Heart right ventricle (tissue), 16 donors: ENCODE measurements at regions not wholly inside any gene's neighbourhood (a gene's known extent, or its start where the extent isn't known, plus 50 kb on each side); places are given as distances from the start of the nearest gene placed in this dataset.

ENCODE experiments used
- ATAC-seq, 8 donors: fragments of 200-7000 bp; cut with Tn5 transposase; one replicate each; pipeline ENCODE4 v1.9.1; 2020; ENCODE audit warnings: mild to moderate bottlenecking in 8 of 8, moderate library complexity in 8 of 8, moderate number of reproducible peaks in 1 of 8
- DNase-seq, 2 donors: peaks; one replicate each; pipeline ENCODE4 v3.0.0-alpha.2; 2020
- H3K27ac ChIP-seq, 10 donors: fragments of 200-600 bp; sonication (generic) in 2 of 10; one replicate each; pipeline versions ENCODE4 v1.5.0 to v1.8.0; 2020 to 2022; ENCODE audit warnings: mild to moderate bottlenecking in 3 of 10
- H3K27me3 ChIP-seq, 7 donors: fragments of 200-600 bp; one replicate each; pipeline ENCODE4 v1.8.0; 2021 to 2022; ENCODE audit warnings: mild to moderate bottlenecking in 2 of 7
- H3K36me3 ChIP-seq, 9 donors: fragments of 200-600 bp; sonication (generic) in 1 of 9; one replicate each; pipeline versions ENCODE4 v1.5.0 to v1.8.0; 2020 to 2022; ENCODE audit warnings: mild to moderate bottlenecking in 2 of 9
- H3K4me1 ChIP-seq, 9 donors: fragments of 200-600 bp; sonication (generic) in 1 of 9; one replicate each; pipeline versions ENCODE4 v1.5.0 to v1.8.0; 2020 to 2022; ENCODE audit warnings: mild to moderate bottlenecking in 4 of 9
- H3K4me3 ChIP-seq, 10 donors: fragments of 200-600 bp; sonication (generic) in 2 of 10; one replicate each; pipeline versions ENCODE4 v1.5.0 to v1.8.0; 2020 to 2022; ENCODE audit warnings: mild to moderate bottlenecking in 7 of 10, moderate library complexity in 2 of 10
- H3K9me3 ChIP-seq, 11 donors: fragments of 200-600 bp in 10 of 11; sonication (generic) in 2 of 11; one replicate each; pipeline versions ENCODE4 v1.5.0 to v1.8.0; 2013 to 2022; ENCODE audit warnings: mild to moderate bottlenecking in 2 of 11, control low read depth in 1 of 11, moderate library complexity in 1 of 11
- WGBS, 2 donors: extraction: QIAGEN DNeasy Blood & Tissue Kit; methylation state at CpG; one replicate each; pipeline ENCODE4 v1.1.7; 2013; ENCODE audit warnings: inconsistent platforms in 1 of 2; 5-methylcytosine and 5-hydroxymethylcytosine counted together
- intact Hi-C, 10 donors: fragments of 100-400 bp; cut with DNase I; formaldehyde crosslinking; loops; one replicate each; pipeline versions ENCODE4 v1.11.1 to v1.14.2; 2022
- TF ChIP-seq, protein P1 (sequence below), 9 donors: fragments of 200-600 bp; sonication (generic) in 2 of 9; IDR thresholded peaks; one replicate each; pipeline versions ENCODE4 v1.5.0 to v1.8.0; 2021 to 2022; ENCODE audit warnings: antibody characterized with exemption in 9 of 9, mild to moderate bottlenecking in 5 of 9, moderate library complexity in 1 of 9
- donor health status: Arrhythmogenic right ventricular cardiomyopathy.
- donor health status: ischemic (EF 13 %, LVEDD 7.1; RV severe dilation, severe dysfunction).
- donor health status: healthy with polysubstance abuse.
- donor health status: DM: no; HTN: yes; CAD: no.
- donor health status: DM: no; HTN: no; CAD: no.
- donor health status: ischemic (EF 25% LVEDD 6.9; RV normal size, moderate dysfunction).
- donor health status: ischemic (EF 25% LVEDD 5.7; RV mildly dilated, moderate dysfunction).
- donor health status: healthy.
- donor health status: DM: yes; HTN: yes; CAD: no.
- donor health status: Ischemic cardiomyopathy.
- donor health status: ischemic (EF 35%, LVEDD 5.7; RV mildly dilated, moderate dysfunction).
- donor health status: nonischemic (EF 11% LVEDD 7.7; RV severe dilation, severe dysfunction).
- donor health status: DM: yes; HTN: yes; CAD: no.
- donor health status: PGD.
- donor health status: ischemic (EF 29% LVEDD 5.4; RV normal size, mild dysfunction).
- donor health status: nonischemic (EF 23%, LVEDD 6.1; RV moderate dilation, normal function).

- H3K27me3 ChIP-seq = no peaks in the 10 kb centered on the region
- no peak overlapping the region for H3K27ac ChIP-seq
- ATAC-seq (no peak), DNase-seq (no peak)
- no peaks in the 10 kb centered on the region for H3K9me3 ChIP-seq
- intact Hi-C loops = no loop called here
- no peak overlapping the region for H3K4me3 ChIP-seq
- H3K36me3 ChIP-seq = no peaks in the 10 kb centered on the region
- TF ChIP-seq, protein P1, sequence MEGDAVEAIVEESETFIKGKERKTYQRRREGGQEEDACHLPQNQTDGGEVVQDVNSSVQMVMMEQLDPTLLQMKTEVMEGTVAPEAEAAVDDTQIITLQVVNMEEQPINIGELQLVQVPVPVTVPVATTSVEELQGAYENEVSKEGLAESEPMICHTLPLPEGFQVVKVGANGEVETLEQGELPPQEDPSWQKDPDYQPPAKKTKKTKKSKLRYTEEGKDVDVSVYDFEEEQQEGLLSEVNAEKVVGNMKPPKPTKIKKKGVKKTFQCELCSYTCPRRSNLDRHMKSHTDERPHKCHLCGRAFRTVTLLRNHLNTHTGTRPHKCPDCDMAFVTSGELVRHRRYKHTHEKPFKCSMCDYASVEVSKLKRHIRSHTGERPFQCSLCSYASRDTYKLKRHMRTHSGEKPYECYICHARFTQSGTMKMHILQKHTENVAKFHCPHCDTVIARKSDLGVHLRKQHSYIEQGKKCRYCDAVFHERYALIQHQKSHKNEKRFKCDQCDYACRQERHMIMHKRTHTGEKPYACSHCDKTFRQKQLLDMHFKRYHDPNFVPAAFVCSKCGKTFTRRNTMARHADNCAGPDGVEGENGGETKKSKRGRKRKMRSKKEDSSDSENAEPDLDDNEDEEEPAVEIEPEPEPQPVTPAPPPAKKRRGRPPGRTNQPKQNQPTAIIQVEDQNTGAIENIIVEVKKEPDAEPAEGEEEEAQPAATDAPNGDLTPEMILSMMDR (IDR thresholded peaks at IDR 0.05) = no peak
- H3K4me1 ChIP-seq = peaks cover 0 to 4% (median 0%) of the 10 kb centered on the region in 9 donors
Measured at GRCh38 chr6:156376091-156376490, 401.1 kb upstream of the ARID1B start.

DNA sequence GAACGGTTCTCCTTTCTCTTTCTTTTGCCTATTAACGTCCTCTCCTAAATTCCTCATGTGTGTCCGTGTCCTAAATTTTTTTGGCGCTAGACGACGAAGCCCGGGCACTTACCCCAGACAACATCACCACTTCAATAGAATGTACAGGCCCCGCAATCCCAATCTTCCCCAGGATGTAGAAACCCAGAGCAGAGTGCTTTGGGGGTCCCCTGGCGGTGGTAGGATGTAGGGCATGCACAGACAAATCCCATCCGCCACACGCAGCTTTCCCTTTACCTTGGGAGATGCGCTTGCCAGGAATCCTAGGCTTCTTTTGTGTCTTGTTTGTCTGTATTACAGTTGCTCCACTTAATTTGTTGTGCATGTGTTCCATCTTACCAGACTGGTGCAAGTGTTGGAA lies 417.3 kb upstream of the ARID1B start:
- WGBS, 2 donors = 93% methylated on average over 12 of the region's 12 CpGs
- DNase-seq = no peak

DNA sequence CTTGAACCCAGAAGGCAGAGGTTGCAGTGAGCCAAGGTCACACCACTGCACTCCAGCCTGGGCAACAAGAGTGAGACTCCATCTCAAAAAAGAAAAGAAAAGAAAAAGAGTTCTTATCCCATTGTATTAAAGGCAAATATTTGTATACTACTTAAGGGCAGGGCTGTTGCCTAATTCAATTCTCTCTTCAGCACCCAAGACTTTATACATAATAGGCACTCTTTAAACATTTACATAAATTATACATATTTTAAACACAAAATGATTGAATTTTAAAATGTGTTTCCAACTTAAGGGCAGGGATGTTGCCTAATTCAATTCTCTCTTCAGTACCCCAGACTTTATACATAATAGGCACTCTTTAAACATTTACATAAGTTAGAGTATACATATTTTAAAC lies 424.3 kb upstream of the ARID1B start:
- no peak overlapping the region for H3K27ac ChIP-seq
- intact Hi-C loops = no loop called here
- TF ChIP-seq, protein P1 (IDR thresholded peaks at IDR 0.05) = no peak

More for the DNA sequence above, 417.3 kb upstream of the ARID1B start:
- ATAC-seq = no peak
- no peaks in the 10 kb centered on the region for H3K4me1 ChIP-seq
- H3K27ac ChIP-seq = no peak overlapping the region
- no peaks in the 10 kb centered on the region for H3K27me3 ChIP-seq
- TF ChIP-seq, protein P1 (IDR thresholded peaks at IDR 0.05) = no peak
- H3K4me3 ChIP-seq = no peak overlapping the region
- peaks cover 0 to 8% (median 0%) of the 10 kb centered on the region in 11 donors for H3K9me3 ChIP-seq
- no peaks in the 10 kb centered on the region for H3K36me3 ChIP-seq
- intact Hi-C loops = no loop called here

DNA sequence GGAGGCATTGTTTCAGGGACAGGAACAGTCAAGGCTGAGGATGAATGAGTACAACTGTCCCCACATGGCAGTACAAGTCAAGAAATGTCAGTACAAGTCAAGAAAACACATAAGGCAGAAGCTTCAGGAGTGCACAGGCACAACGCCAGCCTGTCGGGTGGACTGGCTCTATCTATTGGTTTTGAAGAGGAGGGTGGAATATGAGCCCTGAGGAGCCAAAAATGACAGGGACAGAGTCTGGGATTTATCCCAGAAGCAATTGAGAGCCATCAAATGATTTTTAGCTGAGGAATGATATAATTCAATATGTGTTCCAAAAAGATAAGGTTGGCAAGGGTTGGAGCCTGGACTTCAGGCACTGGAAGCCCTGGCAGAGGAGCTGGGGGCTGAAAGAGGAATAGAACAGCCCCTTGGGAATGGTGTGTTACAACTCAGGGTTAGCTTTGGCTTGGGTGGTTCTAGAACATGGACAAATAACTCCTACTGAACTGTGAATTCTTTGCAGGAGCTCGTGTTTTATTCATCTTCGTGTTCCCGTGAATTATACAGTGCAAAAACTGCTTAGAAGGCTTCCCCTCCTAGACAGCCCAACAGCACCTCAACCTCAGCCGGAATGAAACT lies 425.7 kb upstream of the ARID1B start:
- Histone ChIP-seq H3K4me1 (peaks cover 0 to 13% (median 0%) of the 10 kb centered on the region in 9 donors), H3K27ac (no peak overlapping the region), H3K4me3 (no peak overlapping the region), H3K9me3 (peaks cover 0 to 8% (median 0%) of the 10 kb centered on the region in 11 donors), H3K36me3 (no peaks in the 10 kb centered on the region), H3K27me3 (peaks cover 0 to 6% (median 0%) of the 10 kb centered on the region in 7 donors)
- DNase-seq (no peak), ATAC-seq (no peak)
- TF ChIP-seq, protein P1 (IDR thresholded peaks at IDR 0.05) = no peak
- intact Hi-C loops = no loop called here
- WGBS, 2 donors = 81 to 86% methylated on average over 6 of the region's 6 CpGs

More for the DNA sequence above, 424.3 kb upstream of the ARID1B start:
- ATAC-seq (no peak), DNase-seq (no peak)
- Histone ChIP-seq H3K4me3 (no peak overlapping the region), H3K27me3 (peaks cover 0 to 6% (median 0%) of the 10 kb centered on the region in 7 donors), H3K4me1 (peaks cover 0 to 8% (median 0%) of the 10 kb centered on the region in 9 donors), H3K36me3 (no peaks in the 10 kb centered on the region), H3K9me3 (peaks cover 0 to 8% (median 0%) of the 10 kb centered on the region in 11 donors)
